Fibroblast of skin of back (primary cell): ENCODE measurements at regions not wholly inside any gene's neighbourhood (a gene's known extent, or its start where the extent isn't known, plus 50 kb on each side); places are given as distances from the start of the nearest gene placed in this dataset.

Experiments used
- DNase-seq: peaks from one replicate; pipeline ENCODE4 v3.0.0-alpha.2; 2013

DNA sequence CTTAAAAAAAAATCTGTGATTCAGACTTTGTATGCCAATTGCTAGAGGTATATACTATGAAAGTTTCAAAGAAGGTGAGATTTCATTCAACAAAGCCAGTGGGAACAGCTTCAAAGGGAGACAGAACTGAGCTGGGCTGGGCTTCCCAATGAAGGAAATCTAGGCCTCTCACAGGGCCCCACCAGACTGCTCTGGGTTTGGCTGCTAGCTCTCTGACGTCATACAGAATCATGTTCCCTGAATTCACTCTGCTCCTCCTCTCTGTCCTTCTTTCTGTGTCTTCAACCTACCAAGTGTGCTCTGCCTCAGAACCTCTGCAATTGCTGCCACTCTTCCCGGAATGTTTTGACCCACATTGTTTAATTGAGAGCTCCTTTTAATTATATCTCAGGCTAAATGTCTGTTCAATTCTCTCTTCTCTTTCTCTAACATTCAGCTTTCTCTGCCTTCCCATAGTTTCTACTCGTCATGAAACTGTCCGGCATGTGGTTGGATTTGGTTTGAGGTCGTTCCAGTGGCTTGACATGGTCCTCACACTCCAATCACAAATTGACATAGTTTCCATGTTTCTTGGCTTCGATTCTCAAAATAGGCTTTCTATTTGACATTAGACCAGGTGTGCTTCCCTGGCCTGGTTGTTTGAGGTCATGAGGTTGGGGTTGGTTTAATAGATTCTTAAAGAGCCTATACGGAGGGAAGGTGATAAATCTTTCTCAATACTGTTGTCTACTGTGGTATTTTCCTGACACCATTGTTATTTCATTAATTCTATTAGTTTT lies 282.1 kb upstream of the EMCN start:
- no peak for DNase-seq

DNA sequence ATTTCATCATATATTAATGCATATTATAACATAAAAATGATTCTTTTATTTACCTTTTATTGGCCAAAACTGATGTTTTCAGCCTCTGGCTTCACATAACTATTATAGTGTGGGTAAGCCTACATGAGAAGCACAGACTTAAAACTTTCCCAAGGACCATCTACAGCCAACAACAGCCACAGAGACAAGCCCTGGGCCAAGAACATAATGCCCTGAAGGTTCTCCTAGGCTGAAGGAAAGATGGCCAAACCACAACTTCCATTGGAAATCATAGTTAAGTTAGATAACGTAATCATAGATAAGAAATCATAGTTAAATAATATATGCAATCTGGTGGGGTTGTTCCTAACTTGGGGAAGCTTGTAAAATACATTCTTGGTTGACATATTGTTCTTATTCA lies 280.0 kb upstream of the EMCN start:
- no peak for DNase-seq

DNA sequence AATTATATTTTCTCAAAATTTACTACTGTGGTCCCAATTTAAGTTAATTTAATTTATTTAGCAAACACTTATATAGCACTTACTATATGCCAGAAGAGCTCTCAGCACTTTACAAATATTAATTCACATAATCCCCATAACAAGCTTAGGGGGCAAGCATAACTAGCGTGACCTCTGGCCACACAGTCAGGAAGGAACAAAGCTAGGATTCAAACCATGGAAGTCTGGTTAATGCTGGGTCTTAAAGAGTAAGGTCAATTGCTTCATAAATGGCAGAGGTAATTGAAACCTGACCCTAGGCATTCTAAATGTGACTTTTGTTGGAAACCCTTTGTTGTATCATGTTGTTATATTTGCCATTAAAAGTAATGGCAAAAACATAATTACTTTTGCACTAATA lies 279.5 kb upstream of the EMCN start:
- DNase-seq = no peak

DNA sequence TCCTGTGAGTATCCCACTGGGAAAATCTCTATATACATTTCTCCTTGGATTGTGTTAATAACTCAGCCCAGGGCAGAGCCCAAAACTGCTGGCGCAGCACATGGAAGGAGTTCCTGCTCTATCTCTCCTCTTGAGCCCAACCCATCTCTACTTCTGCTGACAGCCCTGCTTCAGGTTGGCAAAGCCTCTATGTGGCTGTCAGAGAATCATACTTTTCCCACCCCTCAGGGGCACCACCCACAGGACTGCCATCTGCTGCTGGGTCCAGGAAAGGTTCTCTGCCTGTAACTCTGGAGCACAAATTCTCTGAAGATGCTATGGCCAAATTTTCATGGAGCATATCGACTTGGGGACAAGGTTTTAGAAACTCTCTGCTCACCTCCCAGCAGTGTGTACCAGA lies 278.5 kb upstream of the EMCN start:
- DNase-seq = no peak

DNA sequence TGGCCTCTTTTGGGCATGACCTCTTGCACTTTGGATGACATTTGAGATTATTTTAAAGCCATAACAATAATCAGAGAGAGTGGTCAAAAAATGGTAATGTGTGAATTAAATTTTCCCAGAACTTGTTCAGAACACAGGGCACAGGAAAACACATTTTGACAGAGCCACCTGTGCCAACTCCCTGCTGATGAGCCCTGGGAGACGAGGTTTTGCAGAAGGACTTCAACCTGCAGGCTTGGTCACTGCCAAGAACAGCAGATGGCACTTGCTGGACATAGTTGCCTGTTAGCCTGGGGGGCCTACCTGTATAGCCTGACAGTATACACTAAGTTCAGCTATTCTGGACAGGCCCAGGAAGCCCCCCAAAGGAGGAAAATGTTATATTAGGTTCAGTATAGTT lies 277.8 kb upstream of the EMCN start:
- DNase-seq = no peak

DNA sequence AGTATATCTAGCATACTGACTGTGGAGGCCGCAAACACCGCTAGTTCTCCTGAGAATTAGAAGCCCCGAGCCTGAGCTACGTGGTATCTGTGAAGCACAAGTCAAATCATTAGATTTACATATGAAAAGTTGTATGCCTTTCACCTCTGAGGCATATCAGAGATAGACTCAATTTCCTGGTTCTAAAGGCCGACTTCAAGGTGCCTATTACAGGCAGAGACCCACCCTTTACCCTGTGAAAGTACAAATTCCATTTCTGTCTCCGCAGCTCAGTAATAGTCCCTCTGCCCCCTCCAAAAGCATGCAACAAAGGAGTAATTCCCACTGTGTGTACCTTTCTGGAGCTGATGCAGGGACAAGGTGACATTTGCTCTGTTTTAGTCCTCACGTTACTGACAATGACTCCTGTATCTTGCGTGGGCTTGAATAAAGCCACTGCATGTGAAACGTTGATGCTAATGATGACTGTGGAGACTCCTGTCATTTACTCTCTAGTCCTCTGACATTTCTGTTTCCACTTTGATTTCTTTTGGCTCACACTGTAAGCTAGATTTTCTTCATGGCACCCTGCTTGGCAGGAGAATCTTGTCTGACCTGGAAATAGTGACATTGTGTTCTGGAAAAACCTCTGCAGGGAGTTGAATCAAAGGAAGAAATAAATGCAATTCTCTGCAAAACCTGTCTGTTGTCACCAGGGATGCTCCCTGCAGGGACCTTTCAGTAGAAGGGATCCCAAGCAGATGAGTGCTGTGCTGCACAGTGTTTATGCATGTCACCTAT lies 273.2 kb upstream of the EMCN start:
- DNase-seq = no peak

DNA sequence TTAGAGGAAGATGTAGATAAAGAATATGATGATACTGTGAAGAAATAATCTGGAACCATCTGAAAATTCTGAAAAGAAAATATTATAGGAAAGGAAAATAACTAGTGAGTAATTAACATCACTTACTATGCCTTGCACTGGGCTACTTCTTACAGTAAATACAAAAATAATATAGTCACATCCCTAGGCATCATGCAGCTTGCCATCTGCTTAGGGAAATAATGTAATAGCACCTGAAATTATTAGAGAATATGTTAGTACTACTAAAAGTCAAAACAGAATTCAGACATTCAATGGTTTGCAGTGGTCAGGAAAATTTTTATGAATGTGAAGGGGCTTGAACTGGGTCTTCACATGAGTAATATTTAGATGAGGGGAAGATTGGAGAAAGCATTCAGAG lies 272.2 kb upstream of the EMCN start:
- DNase-seq = no peak

DNA sequence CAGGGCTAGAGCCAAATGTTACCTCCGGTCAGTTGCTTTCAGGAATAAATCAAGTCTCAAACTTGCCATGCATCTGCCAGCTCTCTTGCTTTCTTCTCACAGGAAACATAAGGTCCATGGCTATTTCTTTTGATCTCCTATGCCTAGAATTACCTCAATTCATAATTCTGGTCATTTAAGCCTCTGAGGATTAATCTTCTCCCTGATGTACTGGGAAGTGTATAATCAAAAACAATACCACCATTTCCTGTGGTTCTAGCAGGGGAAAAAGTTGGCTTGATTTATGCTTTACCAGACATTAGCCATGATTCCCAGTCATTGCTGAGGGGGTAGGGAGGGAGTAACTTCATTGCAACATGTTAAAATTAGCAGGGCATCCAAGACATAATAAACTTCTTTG lies 268.7 kb upstream of the EMCN start:
- no peak for DNase-seq

DNA sequence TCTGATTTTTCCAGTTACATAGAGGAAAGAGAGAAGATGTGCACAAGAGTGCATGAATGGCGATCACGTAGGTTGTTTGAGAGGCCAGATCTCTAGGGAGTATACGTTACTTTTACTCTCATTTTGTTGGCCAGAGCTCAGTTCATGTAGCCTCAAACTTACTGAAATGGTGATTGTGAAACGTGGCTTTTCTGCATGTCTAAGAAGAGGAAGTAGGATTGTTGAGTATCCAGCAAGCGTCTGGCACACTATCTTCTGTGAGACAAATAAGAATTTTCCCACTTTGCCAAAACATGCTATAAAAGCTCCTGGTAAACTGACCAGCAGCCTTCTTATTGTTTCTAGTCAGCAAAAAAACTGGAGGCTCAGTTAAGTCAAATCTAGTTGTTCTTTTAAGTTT lies 264.5 kb upstream of the EMCN start:
- DNase-seq = no peak

DNA sequence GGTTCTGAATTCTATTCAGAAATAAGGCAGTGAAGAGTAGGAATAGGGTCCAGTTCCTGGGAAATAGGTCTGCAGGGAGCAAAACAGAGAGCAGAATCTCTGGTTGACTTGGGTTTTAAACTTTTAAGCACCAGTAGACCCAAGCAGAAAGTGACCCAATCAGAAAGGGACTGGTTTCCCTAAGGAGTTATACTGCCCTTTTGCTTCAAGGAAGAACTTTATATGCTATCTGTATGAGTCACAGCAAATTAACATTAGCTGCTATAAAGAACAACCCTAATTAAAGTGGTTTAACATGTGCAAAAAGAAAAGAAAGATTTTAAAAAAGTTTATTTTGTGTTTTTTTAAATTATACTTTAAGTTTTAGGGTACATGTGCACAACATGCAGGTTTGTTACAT lies 263.6 kb upstream of the EMCN start:
- no peak for DNase-seq

DNA sequence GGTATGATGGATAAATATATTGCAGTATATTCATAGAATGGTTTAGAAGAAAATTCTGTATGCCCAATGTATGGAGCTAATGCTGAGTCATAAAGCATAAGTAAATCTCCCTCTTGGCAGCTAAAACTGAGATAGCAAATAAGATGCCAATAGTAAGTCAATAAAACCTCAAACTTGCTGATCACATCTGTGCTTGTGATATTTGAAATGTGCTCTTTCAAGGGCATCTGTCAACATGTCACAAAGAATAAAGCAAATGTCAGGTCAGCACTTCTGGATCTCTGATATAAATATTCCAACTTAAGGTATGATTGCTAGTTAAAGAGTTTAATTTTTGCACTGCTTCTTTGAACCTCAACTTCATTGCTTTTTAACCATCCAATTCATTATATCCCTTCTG lies 262.3 kb upstream of the EMCN start:
- no peak for DNase-seq

DNA sequence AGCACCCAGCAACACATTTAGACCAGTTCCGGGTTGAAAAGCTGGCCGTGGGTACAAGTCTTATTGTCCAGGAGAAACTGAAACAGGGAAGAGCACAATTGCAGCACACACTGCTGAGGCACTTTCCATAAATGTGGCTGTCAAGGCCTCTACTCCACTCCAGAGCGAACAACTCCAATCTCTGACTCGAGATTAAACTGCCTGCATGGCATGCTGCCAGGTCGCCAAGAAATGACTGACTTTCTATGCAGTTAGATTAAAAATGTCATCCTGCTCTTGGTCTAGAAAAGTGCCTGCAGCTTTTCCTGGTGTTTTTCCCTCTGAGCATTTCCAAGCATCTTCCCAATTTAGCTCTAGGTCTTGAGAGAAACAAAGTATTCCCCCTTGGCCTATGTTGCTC lies 260.6 kb upstream of the EMCN start:
- DNase-seq = no peak

DNA sequence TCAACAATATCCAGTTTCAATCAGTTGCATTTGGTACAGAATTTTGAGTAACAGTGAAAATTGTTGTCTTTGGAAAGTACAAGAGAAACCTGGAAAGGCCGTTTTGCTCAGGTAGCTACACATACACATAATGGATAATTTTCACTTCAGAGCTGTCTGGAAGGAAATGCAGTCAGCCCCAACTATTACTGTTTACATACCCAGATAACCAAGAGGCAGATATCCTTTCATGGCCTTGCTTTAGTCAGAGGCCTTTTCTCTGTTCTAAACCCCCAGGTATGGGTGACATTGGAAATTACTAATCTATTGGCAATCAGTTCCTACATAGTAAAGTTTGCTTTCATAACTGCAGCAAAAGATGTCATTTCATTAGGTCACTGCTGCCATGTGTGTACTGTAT lies 244.9 kb upstream of the EMCN start:
- DNase-seq = no peak

DNA sequence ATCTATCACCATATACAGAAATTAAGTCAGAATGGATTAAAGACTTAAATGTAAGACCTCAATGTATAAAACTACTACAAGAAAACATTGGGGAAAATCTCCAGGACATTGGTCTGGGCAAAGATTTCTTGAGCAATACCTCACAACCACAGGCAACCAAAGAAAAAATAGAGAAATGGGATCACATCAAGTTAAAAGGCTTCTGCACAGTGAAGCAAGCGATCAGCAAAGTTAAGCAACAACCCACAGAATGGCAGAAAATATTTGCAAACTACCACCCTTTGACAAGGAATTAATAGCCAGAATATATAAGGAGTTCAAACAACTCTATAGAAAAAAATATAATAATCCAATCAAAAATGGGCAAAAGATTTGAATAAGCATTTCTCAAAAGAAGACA lies 236.9 kb upstream of the EMCN start:
- DNase-seq = no peak

DNA sequence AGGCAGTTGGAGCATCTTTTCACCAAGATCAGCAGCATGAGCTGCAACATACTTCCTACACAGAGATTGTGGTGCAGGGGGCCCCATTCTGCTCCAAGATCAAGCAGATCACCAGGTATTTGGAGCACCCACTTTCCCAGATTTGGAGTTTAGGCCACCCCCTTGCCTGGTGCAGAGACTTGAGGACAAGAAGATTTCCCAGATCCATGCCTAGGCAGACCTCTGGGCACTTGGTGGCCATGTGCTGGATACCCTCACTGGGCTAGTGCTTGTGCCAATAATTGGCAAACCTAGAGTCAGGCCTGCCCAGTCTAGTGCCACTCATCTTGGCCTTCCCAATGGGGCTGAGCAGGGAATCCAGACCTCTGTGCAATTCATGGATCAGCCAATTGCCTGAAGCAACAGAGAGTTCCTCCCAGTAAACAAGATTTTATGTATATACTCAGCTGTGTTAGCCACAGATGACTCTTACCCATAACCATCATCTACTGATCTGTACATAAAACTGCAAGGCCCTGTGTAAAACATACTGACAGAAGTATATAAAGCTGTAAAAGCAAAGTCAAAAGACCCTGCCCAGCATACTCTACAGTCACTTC lies 228.4 kb upstream of the EMCN start:
- DNase-seq = no peak

DNA sequence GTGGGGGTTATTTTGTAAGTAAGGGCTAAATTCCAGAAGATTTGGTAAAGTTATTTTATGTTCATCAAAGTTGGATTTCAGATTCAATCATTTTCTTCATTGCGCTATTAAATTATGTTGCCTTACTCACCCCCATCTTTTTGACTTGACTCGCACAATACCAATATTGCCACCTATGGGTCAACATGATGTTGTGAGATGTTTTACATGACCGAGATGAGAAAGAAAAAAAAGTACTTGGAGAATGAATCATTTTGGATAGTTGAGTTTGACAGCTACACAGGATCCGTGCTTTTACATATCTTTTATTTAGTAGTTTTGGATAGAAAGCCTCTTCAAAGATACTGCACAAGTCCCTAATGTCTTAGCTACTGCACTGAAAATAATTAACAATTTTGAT lies 224.2 kb upstream of the EMCN start:
- DNase-seq = peak; percentile 56

DNA sequence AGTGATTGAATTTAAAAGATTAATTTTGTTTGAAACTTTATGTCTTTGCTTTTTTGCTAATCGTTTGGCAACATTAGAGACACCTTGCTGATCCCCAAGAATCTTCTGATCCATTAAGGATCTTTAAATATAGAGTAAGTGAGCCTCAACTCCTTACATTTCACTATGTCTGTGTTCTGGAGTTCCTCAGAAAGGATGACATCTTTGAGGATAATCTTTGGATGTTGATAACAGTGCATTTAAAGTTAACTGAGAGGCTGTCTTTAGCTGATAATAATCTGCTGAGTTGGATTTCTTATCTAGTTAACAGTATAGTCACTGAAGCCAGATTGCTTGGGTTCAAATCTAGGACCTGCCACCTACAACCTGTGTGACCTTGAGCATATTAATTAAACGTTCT lies 221.6 kb upstream of the EMCN start:
- DNase-seq = no peak

DNA sequence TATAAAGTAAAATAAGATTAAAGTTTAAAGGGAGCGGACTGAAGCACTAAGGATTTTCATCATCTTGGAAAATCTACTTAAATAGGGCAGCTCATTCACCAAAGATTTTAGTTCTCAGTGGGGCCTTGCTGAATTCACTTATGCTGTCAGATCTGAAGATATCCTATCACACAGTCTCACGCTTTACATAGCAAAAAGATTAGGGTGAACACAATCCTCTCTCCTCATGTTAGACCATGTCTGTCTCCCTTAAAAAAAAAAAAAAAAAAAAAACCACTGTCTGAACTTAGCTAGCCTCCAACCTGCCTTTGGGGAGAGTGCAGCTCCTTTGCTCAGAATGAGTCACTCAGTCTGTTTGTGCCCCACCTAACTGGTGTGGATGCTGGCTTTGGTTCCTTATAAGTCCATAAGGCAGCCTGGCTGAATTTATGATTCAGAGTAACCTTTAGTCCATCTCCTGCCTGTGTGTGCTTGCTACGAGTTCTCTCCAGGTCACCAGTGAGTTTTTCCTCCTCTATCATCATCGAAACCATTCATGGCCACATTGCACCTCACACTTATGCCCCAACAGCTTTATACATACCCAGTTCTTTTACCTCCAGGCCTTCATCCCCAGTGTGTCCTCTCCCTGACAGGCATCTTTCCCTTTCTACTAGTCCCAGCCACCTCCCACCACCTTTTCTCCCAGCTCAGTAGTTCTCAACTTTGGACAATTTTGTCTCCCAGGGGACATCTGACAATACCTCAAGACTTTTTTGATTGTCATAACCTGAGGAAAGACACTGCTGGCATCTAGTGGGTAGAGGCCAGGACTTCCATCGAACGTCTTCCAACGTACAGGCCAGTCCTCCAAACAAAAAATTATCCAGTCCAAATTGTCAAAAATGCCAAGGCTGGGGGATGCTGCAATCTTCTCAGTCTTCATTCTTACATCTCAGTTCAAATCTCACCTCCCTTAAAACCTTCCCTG lies 220.7 kb upstream of the EMCN start:
- DNase-seq = peak; percentile 85

DNA sequence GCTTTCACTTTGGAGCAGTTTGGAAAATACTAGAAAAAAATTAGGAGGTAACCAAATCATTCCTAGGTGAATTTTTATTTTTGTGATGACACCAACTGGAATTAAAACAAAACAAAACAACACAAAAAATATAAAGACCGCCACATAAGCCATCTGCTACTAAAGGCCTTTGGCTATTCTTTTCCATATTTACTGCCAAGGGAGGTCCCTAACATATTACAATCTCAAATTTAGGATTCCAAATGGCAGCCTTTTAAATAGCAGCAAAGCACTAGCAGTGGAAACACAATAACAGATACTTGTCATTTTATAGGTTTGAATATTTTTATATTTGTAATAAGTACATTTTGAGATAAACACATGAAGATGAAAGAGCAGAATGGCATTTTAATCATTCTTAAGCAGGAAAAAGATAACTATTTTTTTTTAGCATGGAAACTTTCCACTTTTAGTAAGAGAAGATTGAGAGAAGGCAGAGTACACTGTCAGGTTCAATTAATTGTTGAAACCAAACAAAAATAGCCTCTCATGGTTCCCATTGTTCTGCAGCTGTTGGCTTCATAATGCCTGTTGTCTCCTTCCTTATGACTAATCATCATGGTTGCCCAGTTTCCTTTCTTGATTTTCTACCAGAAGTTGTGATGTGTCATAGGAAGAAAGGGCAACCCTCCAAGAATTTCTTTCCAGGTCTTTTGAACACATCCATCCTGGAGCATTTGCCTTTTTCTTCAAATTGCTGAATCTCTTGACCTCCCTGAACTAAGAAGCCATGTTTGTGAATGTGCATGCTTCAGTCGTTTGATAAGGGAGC lies 219.0 kb upstream of the EMCN start:
- peak; percentile 72 for DNase-seq

DNA sequence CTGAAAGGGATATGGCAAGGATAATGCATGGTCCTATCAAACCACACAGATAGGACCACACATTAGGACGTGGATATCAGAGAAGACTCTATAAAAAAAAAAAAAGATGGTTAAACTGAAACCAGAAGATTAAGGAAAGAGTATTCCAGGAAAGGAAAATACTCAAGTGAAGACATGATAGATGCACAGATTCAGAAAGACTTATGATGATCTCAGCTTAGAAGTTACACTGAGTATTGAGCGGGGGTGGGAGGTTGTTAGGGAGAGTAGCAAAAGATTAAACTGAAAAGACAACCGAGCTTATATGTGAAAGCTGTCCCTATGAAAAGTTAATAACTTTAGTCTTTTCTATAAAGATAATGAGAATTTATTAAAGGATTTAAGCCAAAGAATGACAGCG lies 211.0 kb upstream of the EMCN start:
- no peak for DNase-seq

DNA sequence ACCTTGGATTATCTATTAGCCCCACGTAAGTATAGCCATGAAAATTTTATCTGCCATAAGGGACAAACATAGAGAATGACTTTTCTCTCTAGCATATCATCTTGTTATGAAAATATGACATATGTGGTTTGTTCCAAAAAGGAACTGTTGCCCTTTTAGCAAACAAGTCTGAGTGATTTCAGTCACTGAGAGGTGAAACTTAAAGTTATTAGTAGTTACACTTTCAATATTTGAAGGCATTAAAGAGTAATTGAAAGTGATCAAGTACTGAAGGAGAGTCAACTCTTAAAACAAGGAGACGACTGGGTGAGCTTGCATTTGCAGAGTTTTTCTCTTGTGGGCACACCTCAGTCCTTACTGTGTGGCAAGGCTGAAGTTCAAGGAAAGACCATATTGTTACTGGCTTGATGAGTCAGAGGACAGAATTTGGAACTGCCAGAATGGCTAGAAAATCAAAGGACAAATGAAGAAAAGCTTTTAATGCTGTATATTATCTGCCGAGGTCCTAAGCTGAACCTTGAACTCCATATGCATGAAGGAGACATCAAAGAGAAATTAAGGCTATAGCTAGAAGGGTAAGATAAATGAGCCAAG lies 205.1 kb upstream of the EMCN start:
- no peak for DNase-seq
